NCI-H1092 treated with DMSO at 0.1 percent for 48 hours (cell line): ENCODE measurements at regions not wholly inside any gene's neighbourhood (a gene's known extent, or its start where the extent isn't known, plus 50 kb on each side); places are given as distances from the start of the nearest gene placed in this dataset.
"Not testable (repeated sequence)": the region's sequence is repeated elsewhere in the genome, so short reads cannot be mapped to it uniquely, and the experiment has no call there.

ENCODE experiments used
- DNase-seq: peaks from one replicate; lab custom pipeline; 2025; lab: John Stamatoyannopoulos, UW

- no peak for DNase-seq
These were observed 203.2 kb downstream of the IZUMO3 start for GRCh38 chr9:24342457-24342856.

GRCh38 chr9:24333629-24334028 is 212.1 kb downstream of the IZUMO3 start:
- DNase-seq: no peak

- no peak for DNase-seq
These were observed 246.8 kb downstream of the IZUMO3 start for GRCh38 chr9:24298912-24299311.

- no peak for DNase-seq
These were observed 247.8 kb downstream of the IZUMO3 start for GRCh38 chr9:24297931-24298330.

GRCh38 chr9:24296124-24296523 is 249.6 kb downstream of the IZUMO3 start:
- DNase-seq: no peak

- no peak for DNase-seq
These were observed 252.3 kb downstream of the IZUMO3 start for GRCh38 chr9:24293386-24293785.

- no peak for DNase-seq
These were observed 258.9 kb downstream of the IZUMO3 start for GRCh38 chr9:24286761-24287160.

- DNase-seq: no peak
These were observed 287.1 kb downstream of the IZUMO3 start for GRCh38 chr9:24258626-24259025.

- DNase-seq: no peak
These were observed 288.0 kb downstream of the IZUMO3 start for GRCh38 chr9:24257726-24258125.

- no peak for DNase-seq
These were observed 299.7 kb downstream of the IZUMO3 start for GRCh38 chr9:24245988-24246387.

- no peak for DNase-seq
These were observed 303.1 kb downstream of the IZUMO3 start for GRCh38 chr9:24242576-24242975.

GRCh38 chr9:24218656-24219055 is 327.0 kb downstream of the IZUMO3 start:
- no peak for DNase-seq

- no peak for DNase-seq
These were observed 335.1 kb downstream of the IZUMO3 start for GRCh38 chr9:24210641-24211040.

GRCh38 chr9:24189986-24190385 is 355.7 kb downstream of the IZUMO3 start:
- DNase-seq: no peak

GRCh38 chr9:24180572-24180971 is 354.5 kb upstream of the ELAVL2 start:
- DNase-seq: not testable (repeated sequence)

- DNase-seq: no peak
These were observed 318.8 kb upstream of the ELAVL2 start for GRCh38 chr9:24144796-24145195.

- not testable (repeated sequence) for DNase-seq
These were observed 309.0 kb upstream of the ELAVL2 start for GRCh38 chr9:24135072-24135471.

GRCh38 chr9:24132244-24132643 is 306.2 kb upstream of the ELAVL2 start:
- no peak for DNase-seq

- no peak for DNase-seq
These were observed 301.5 kb upstream of the ELAVL2 start for GRCh38 chr9:24127519-24127918.

- DNase-seq: no peak
These were observed 292.1 kb upstream of the ELAVL2 start for GRCh38 chr9:24118190-24118589.

GRCh38 chr9:24096756-24097155 is 270.7 kb upstream of the ELAVL2 start:
- DNase-seq: no peak

GRCh38 chr9:24095246-24095645 is 269.2 kb upstream of the ELAVL2 start:
- DNase-seq: no peak

- no peak for DNase-seq
These were observed 264.5 kb upstream of the ELAVL2 start for GRCh38 chr9:24090566-24090965.

- no peak for DNase-seq
These were observed 247.6 kb upstream of the ELAVL2 start for GRCh38 chr9:24073666-24074065.

GRCh38 chr9:24073007-24073592 is 247.1 kb upstream of the ELAVL2 start:
- no peak for DNase-seq
